GM18873 (cell line): ENCODE measurements at regions not wholly inside any gene's neighbourhood (a gene's known extent, or its start where the extent isn't known, plus 50 kb on each side); places are given as distances from the start of the nearest gene placed in this dataset.
"Not testable (repeated sequence)": the region's sequence is repeated elsewhere in the genome, so short reads cannot be mapped to it uniquely, and the experiment has no call there.

Experiments
- ATAC-seq: cut with Tn5 transposase; IDR thresholded peaks from one replicate; pipeline ENCODE4 v1.9.1; 2021; ENCODE audit warnings: mild to moderate bottlenecking, moderate library complexity, moderate number of reproducible peaks; ENCODE audit not compliant: unreplicated experiment, low FRiP score

DNA sequence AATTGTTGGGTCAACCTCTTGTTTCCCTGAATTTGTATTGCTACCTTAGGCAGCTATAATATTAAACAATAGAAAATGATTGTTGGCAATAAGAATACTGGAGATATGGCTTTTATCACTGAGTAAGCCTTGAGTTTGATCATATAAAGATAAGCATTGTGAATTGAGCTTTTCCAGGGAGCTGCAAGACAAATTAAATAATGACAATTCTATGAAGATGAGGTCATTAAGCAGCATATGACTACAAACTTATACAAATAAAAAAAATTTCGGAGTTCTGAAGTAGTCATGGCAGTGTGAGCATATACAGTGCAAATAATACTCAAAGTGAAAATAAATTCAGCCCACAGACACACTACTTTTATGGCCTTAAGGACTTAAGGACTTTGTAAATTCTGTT lies 161.1 kb upstream of the ANO5 start:
- ATAC-seq, result no peak

DNA sequence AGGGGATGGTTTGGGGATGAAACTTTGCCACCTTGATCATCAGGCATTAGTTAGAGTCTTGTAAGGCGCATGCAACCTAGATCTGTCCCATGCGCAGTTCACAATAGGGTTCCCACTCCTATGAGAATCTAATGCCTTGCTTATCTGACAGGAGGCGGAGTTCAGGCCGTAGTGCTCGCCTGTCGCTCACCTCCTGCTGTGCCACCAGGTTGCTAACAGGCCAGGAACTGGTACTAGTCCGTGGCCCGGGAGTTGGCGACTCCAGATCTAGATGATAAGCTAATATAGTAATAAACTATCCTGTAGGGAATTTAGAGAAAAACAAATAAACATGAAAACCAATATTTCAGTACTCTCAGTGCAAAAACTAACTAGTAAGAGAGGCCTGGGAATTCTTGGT lies 155.4 kb upstream of the ANO5 start:
- no peak for ATAC-seq

DNA sequence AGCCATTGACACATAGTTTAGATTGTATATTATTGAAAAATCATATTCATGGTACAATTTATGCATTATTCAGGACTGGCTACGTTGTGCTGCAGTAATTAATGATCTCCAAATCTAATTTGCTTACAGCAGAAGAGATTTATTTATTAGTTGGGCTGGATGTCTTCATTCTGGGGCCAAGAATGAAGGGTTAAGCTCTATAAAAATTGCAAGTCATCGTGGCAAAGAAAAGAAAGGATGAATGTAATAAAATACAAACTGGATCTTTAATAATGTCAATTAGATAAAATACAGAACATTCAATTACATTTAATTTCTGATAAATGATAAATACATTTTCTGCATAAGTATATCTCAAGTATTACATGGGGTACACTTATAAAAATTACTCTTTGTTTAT lies 151.8 kb upstream of the ANO5 start:
- ATAC-seq, result no peak

GRCh38 chr11:22042081-22042480 lies 150.8 kb upstream of the ANO5 start:
- no peak for ATAC-seq

DNA sequence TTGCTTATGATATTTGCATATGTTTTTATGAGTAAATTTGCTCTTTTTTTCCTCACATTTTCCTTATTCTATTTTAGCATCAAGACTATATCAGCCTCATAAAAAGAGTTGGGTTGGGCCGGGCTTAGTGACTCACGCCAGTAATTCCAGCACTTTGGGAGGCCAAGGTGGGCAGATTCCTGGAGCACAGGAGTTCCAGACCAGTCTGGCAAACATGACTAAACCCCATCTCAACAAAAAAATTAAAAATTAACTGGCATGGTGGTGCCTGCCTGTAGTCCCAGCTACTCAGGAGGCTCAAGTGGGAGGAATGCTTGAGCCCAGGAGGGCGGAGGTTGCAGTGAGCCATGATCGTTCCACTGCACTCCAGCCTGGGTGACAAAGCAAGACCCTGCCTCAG lies 148.8 kb upstream of the ANO5 start:
- no peak for ATAC-seq

DNA sequence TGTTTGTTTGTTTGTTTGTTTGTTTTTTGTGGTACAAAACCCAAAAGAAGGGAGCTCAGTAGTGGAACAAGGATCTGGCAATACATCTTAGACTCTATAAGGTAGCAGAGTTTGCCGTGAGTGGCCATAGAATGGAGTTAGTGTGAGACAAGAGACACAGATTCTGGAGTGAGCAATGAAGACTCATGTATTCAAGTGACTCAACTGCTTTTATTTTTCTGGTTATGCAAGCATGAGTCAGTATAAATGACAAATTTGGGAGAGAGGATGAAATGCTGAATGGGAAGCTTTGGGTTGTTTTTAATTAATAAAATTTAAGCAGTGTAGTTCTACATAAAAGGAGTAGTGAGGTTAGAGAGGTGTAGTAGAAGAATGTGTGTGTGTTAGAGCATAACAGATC lies 143.6 kb upstream of the ANO5 start:
- ATAC-seq, result no peak

DNA sequence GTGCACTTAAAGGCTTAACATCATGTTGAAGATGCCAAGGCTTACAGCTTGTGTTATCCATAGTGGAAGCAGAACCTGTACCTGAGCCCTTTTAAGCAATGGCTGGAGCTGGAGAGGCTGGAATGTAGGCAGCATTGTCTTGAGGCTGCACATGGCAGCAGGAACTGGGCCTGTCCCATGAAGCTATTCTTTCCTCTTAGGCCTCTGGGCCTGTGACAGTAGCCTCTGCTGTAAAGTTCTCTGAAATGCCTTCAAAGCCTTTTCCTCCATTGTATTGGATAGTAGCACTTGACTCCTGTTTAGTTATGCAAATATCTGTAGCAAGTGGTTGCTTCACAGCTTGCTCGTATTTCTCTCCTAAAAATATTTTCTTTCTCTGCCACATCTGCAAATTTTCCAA lies 127.4 kb upstream of the ANO5 start:
- ATAC-seq, result no peak

GRCh38 chr11:22069844-22070243 lies 123.0 kb upstream of the ANO5 start:
- no peak for ATAC-seq

- ATAC-seq, result no peak
These were observed 116.5 kb upstream of the ANO5 start for GRCh38 chr11:22076271-22076930.

DNA sequence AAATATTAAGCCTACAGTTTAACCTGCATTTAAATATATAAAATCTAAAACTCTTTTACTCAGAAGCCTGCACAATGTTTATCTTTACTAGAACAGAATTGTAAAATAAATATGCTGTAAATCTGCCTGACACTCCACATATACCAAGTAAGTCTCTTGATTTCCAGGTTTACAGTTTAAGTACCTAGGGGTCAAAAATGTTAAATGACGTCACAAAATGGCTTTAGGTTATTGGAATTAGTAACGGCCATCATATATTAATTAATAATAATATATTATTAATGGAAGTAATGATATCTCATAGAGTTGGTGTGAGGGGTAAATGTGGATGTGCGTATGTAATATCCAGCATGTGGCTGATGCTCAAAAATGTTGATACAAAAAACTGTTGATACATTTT lies 114.8 kb upstream of the ANO5 start:
- ATAC-seq, result no peak

GRCh38 chr11:22079133-22079872 lies 113.6 kb upstream of the ANO5 start:
- ATAC-seq, result no peak

DNA sequence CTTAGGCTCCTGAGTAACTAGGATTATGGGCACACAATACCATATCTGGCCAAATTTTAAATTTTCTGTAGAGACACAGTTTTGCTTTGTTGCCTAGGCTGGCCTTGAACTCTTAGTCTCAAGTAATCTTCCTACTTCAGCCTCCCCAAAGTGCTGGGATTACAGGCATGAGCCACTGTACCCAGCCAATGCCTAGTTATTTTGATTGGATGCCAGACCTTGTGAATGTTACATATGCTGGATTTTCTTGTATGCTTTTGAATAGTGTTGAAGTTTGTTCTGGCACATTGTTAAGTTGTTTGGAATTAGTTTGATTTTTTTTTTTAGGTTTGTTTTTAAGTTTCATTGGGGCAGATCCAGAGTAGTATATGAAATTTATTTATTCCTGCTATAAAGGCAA lies 110.7 kb upstream of the ANO5 start:
- ATAC-seq, result no peak

- no peak for ATAC-seq
These were observed 110.1 kb upstream of the ANO5 start for GRCh38 chr11:22082788-22083187.

- ATAC-seq, result no peak
These were observed 108.8 kb upstream of the ANO5 start for GRCh38 chr11:22084056-22084455.

- ATAC-seq, result no peak
These were observed 108.3 kb upstream of the ANO5 start for GRCh38 chr11:22084564-22084963.

DNA sequence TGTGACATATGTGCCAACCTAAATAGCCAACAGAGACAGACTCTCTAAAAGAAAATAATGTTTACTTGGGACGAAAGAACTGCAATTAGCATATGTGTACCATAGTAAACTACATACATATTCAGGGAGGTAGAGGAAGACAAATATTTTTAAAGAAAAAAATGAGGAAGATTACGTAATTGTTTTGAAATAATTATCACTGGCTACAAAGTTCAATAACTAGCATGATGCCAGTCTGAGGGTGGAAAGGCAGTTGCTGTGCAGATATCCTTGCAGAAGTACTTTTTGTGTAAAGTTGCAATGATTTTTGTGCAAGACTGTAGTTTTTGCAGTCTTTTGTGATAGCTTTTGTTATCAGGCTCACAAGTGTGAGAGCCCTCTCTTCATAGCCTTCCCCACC lies 103.3 kb upstream of the ANO5 start:
- no peak for ATAC-seq

DNA sequence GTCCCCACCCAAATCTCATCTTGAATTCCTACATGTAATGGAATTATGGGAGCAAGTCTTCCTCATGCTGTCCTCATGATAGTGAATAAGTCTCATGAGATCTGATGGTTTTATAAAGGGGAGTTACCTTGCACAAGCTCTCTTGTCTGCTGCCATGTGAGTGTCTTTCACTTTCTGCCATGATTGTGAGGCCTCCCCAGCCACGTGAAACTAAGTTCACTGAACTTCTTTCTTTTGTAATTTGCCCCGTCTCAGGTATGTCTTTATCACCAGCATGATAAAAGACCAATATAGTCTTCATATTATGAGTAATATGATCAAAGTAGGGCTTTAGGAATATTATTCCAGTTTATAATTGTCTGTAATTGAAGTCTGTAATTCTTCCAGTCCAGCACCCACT lies 86.3 kb upstream of the ANO5 start:
- no peak for ATAC-seq

GRCh38 chr11:22115470-22116029 lies 77.3 kb upstream of the ANO5 start:
- ATAC-seq, result no peak

DNA sequence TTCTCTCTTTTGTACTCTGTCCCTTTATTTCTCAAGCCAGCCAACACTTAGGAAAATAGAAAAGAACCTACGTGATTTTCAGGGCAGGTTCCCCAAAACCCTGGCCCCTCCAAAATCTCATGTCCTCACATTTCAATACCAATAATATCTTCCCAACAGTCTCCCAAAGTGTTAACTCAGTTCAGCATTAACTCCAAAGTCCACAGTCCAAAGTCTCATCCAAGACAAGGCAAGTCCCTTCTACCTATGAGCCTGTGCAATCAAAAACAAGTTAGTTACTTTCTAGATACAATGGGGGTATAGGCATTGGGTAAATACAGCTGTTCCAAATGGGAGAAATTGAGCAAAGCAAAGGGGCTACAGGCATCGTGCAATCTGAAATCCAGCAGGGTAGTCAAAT lies 64.9 kb upstream of the ANO5 start:
- not testable (repeated sequence) for ATAC-seq

DNA sequence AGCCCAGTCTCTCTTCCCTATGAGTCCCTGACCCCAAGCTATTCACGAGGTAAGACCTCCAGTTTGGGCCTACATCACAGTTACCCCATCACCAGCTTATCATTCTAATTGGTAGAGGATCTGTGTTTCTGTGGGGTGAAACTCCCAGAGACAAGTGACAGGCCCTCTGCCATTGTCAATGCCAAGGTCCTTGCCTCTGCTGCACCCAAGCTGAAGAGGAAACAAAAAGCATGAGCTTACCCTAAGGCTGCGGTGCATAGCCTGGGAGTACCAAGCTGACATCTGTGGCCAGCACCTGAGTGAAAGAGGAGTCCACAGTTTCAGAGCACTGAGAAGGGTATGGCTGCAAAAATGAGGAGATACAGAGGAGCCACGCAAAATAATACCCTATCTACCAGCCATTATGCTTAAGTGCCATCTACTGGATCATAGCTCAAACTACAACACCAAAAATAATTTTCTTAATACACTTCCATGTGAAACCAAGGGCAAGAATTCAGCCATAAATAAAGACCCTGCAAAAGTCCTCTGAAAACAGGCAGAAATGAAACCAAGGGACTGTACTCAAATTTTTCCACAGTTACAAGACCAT lies 62.3 kb upstream of the ANO5 start:
- ATAC-seq, result no peak

- no peak for ATAC-seq
These were observed 59.1 kb upstream of the ANO5 start for GRCh38 chr11:22133776-22134175.

DNA sequence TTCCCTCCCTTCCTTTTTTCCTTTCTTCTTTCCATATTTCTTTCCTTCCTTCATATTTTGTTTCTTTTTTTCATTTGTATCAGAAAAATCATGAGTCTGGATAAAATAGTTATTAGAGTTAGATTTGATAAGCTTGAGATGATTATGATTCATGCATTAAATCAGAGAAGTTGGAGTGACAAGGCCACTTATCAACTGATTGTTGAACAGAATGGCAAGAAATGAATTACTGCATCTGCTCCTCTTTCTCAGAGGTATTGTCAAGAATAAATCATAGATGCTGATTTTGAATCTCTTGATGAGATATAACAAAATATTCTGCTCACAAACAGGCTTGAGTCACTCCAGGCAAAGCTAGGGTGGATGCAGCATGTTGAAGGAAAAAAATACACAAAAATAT lies 54.6 kb upstream of the ANO5 start:
- ATAC-seq, result no peak
